Heart right ventricle (tissue), 16 donors: ENCODE measurements at regions not wholly inside any gene's neighbourhood (a gene's known extent, or its start where the extent isn't known, plus 50 kb on each side); places are given as distances from the start of the nearest gene placed in this dataset.

Experiments used
- ATAC-seq, 8 donors: fragments of 200-7000 bp; cut with Tn5 transposase; one replicate each; pipeline ENCODE4 v1.9.1; 2020; ENCODE audit warnings: mild to moderate bottlenecking in 8 of 8, moderate library complexity in 8 of 8, moderate number of reproducible peaks in 1 of 8
- DNase-seq, 2 donors: peaks; one replicate each; pipeline ENCODE4 v3.0.0-alpha.2; 2020
- H3K27ac ChIP-seq, 10 donors: fragments of 200-600 bp; sonication (generic) in 2 of 10; one replicate each; pipeline versions ENCODE4 v1.5.0 to v1.8.0; 2020 to 2022; ENCODE audit warnings: mild to moderate bottlenecking in 3 of 10
- H3K27me3 ChIP-seq, 7 donors: fragments of 200-600 bp; one replicate each; pipeline ENCODE4 v1.8.0; 2021 to 2022; ENCODE audit warnings: mild to moderate bottlenecking in 2 of 7
- H3K36me3 ChIP-seq, 9 donors: fragments of 200-600 bp; sonication (generic) in 1 of 9; one replicate each; pipeline versions ENCODE4 v1.5.0 to v1.8.0; 2020 to 2022; ENCODE audit warnings: mild to moderate bottlenecking in 2 of 9
- H3K4me1 ChIP-seq, 9 donors: fragments of 200-600 bp; sonication (generic) in 1 of 9; one replicate each; pipeline versions ENCODE4 v1.5.0 to v1.8.0; 2020 to 2022; ENCODE audit warnings: mild to moderate bottlenecking in 4 of 9
- H3K4me3 ChIP-seq, 10 donors: fragments of 200-600 bp; sonication (generic) in 2 of 10; one replicate each; pipeline versions ENCODE4 v1.5.0 to v1.8.0; 2020 to 2022; ENCODE audit warnings: mild to moderate bottlenecking in 7 of 10, moderate library complexity in 2 of 10
- H3K9me3 ChIP-seq, 11 donors: fragments of 200-600 bp in 10 of 11; sonication (generic) in 2 of 11; one replicate each; pipeline versions ENCODE4 v1.5.0 to v1.8.0; 2013 to 2022; ENCODE audit warnings: mild to moderate bottlenecking in 2 of 11, control low read depth in 1 of 11, moderate library complexity in 1 of 11
- CTCF ChIP-seq, 9 donors: fragments of 200-600 bp; sonication (generic) in 2 of 9; IDR thresholded peaks; one replicate each; pipeline versions ENCODE4 v1.5.0 to v1.8.0; 2021 to 2022; ENCODE audit warnings: antibody characterized with exemption in 9 of 9, mild to moderate bottlenecking in 5 of 9, moderate library complexity in 1 of 9
- WGBS, 2 donors: extraction: QIAGEN DNeasy Blood & Tissue Kit; methylation state at CpG; one replicate each; pipeline ENCODE4 v1.1.7; 2013; ENCODE audit warnings: inconsistent platforms in 1 of 2; 5-methylcytosine and 5-hydroxymethylcytosine counted together
- intact Hi-C, 10 donors: fragments of 100-400 bp; cut with DNase I; formaldehyde crosslinking; loops; one replicate each; pipeline versions ENCODE4 v1.11.1 to v1.14.2; 2022
- donor health status: Arrhythmogenic right ventricular cardiomyopathy.
- donor health status: ischemic (EF 13 %, LVEDD 7.1; RV severe dilation, severe dysfunction).
- donor health status: healthy with polysubstance abuse.
- donor health status: DM: no; HTN: yes; CAD: no.
- donor health status: DM: no; HTN: no; CAD: no.
- donor health status: ischemic (EF 25% LVEDD 6.9; RV normal size, moderate dysfunction).
- donor health status: ischemic (EF 25% LVEDD 5.7; RV mildly dilated, moderate dysfunction).
- donor health status: healthy.
- donor health status: DM: yes; HTN: yes; CAD: no.
- donor health status: Ischemic cardiomyopathy.
- donor health status: ischemic (EF 35%, LVEDD 5.7; RV mildly dilated, moderate dysfunction).
- donor health status: nonischemic (EF 11% LVEDD 7.7; RV severe dilation, severe dysfunction).
- donor health status: DM: yes; HTN: yes; CAD: no.
- donor health status: PGD.
- donor health status: ischemic (EF 29% LVEDD 5.4; RV normal size, mild dysfunction).
- donor health status: nonischemic (EF 23%, LVEDD 6.1; RV moderate dilation, normal function).

- DNase-seq: no peak
- Histone ChIP-seq H3K9me3 (peaks cover 0 to 5% (median 0%) of the 10 kb centered on the region in 11 donors), H3K27me3 (peaks cover 0 to 16% (median 4%) of the 10 kb centered on the region in 7 donors), H3K36me3 (no peaks in the 10 kb centered on the region), H3K4me3 (no peak overlapping the region), H3K4me1 (no peaks in the 10 kb centered on the region), H3K27ac (no peak overlapping the region)
- 68 to 69% methylated on average over 9 of the region's 9 CpGs for WGBS, 2 donors
- ATAC-seq: no peak
- TF ChIP-seq CTCF (IDR thresholded peaks at IDR 0.05): no peak
- intact Hi-C loops: no loop called here
These were observed 289.0 kb upstream of the XYLT1 start for GRCh38 chr16:17759451-17760390.

- no peaks in the 10 kb centered on the region for H3K36me3 ChIP-seq
- no peaks in the 10 kb centered on the region for H3K4me1 ChIP-seq
- TF ChIP-seq CTCF (IDR thresholded peaks at IDR 0.05): no peak
- DNase-seq: no peak
- WGBS, 2 donors: 15 to 35% methylated on average over 4 of the region's 4 CpGs
- no peak for ATAC-seq
- H3K9me3 ChIP-seq: peaks cover 0 to 9% (median 0%) of the 10 kb centered on the region in 11 donors
- intact Hi-C loops: no loop called here
- no peak overlapping the region for H3K4me3 ChIP-seq
- H3K27me3 ChIP-seq: peaks cover 0 to 13% (median 4%) of the 10 kb centered on the region in 7 donors
- no peak overlapping the region for H3K27ac ChIP-seq
These were observed 287.0 kb upstream of the XYLT1 start for GRCh38 chr16:17757808-17758207.

- intact Hi-C loops: no loop called here
- 85 to 89% methylated on average over 1 of the region's 1 CpG for WGBS, 2 donors
These were observed 284.4 kb upstream of the XYLT1 start for GRCh38 chr16:17755158-17755557.

GRCh38 chr16:17753434-17753833 lies 282.7 kb upstream of the XYLT1 start:
- TF ChIP-seq CTCF (IDR thresholded peaks at IDR 0.05): no peak
- ATAC-seq (no peak), DNase-seq (no peak)
- peaks cover 0 to 14% (median 4%) of the 10 kb centered on the region in 11 donors for H3K9me3 ChIP-seq
- H3K27me3 ChIP-seq: peaks cover 0 to 14% (median 1%) of the 10 kb centered on the region in 7 donors
- H3K36me3 ChIP-seq: no peaks in the 10 kb centered on the region
- WGBS, 2 donors: 65 to 67% methylated on average over 6 of the region's 6 CpGs
- no peaks in the 10 kb centered on the region for H3K4me1 ChIP-seq
- no peak overlapping the region for H3K4me3 ChIP-seq
- intact Hi-C loops: no loop called here
- H3K27ac ChIP-seq: no peak overlapping the region

More at GRCh38 chr16:17755158-17755557, 284.4 kb upstream of the XYLT1 start:
- H3K4me1 ChIP-seq: no peaks in the 10 kb centered on the region
- no peak for TF ChIP-seq CTCF (IDR thresholded peaks at IDR 0.05)
- no peaks in the 10 kb centered on the region for H3K36me3 ChIP-seq
- no peak for ATAC-seq
- H3K4me3 ChIP-seq: no peak overlapping the region
- DNase-seq: no peak
- peaks cover 0 to 13% (median 0%) of the 10 kb centered on the region in 7 donors for H3K27me3 ChIP-seq
- H3K27ac ChIP-seq: no peak overlapping the region
- H3K9me3 ChIP-seq: peaks cover 0 to 9% (median 0%) of the 10 kb centered on the region in 11 donors
